ENCODE measurements at regions not wholly inside any gene's neighbourhood (a gene's known extent, or its start where the extent isn't known, plus 50 kb on each side); places are given as distances from the start of the nearest gene placed in this dataset.

DNA sequence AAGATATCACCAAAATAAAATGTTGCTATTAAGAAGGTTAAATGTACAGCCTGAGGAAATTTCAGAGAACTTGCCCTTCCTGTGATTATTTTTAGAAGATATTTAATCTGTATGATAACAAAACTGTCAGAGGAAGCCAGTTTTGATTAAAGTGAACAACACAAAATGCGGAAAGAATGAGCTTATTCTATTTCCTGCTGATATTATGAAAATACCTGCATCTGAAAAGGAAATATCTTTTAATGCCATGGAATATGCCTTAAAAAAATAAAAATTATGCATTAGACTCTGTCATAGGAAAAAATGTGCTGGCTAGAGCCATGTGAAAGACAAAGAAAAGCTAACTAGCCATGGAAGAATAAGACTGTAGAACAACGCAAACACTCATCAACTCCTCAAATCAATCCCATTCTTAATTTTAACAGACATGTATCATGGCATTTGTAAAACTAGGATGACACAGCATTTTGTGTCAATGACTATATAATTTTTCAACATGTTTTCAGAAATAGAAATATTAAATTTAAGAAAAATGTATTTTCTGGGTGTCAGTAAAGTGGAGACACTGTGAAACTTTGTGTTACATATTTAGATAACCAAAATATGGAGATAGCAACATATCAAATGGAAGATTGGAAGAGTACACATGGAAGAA lies 1768.2 kb downstream of the SUCLG1 start:
- no peak for DNase-seq (ENCODE audit: low read depth)

GRCh38 chr2:82675186-82675585 lies 1783.9 kb downstream of the SUCLG1 start:
- DNase-seq (ENCODE audit: low read depth) = peak; percentile 48

GRCh38 chr2:82674652-82675051 lies 1784.4 kb downstream of the SUCLG1 start:
- no peak for DNase-seq (ENCODE audit: low read depth)

GRCh38 chr2:82667491-82667890 lies 1791.6 kb downstream of the SUCLG1 start:
- no peak for DNase-seq (ENCODE audit: low read depth)

- no peak for DNase-seq (ENCODE audit: low read depth)
Measured at GRCh38 chr2:82665691-82666090, 1793.4 kb downstream of the SUCLG1 start.

- no peak for DNase-seq (ENCODE audit: low read depth)
Measured at GRCh38 chr2:82657106-82657505, 1802.0 kb downstream of the SUCLG1 start.

DNA sequence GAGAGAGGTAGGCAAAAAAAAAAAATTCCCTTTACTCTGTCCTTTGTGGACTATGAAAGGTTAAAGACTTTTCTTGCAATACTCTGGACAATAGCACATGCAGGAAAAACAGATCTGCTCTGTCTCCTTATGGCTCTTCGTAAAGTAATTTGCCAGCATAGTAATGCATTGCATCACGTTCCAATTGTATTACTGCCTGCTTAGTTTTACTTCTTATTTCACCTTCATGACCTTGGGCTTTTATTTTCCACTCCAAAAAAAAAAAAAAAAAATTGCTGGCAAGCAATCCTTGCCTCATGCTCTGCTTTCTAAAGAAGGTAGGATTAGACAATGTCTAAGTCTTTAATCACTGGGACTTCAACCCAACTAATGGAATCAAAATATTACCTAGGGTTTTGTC lies 1802.7 kb downstream of the SUCLG1 start:
- DNase-seq (ENCODE audit: low read depth) = peak; percentile 5

DNA sequence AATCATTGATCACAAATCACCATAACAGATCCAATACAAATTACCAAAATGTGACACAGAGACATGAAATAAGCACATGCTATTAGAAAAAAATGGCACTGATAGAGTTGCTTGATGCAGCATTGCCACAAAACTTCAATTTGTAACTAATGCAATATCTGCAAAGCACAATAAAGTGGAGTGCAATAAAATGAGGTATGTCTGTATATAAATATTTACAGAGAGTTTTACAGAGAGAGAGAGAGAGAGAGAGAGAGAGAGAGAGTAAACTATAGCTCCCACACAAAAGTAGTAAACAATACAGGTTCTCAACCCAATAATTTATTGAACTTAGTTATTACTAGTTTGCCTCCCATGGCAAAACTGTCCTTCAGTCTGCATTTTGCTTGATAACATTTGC lies 1807.0 kb downstream of the SUCLG1 start:
- DNase-seq (ENCODE audit: low read depth) = no peak

DNA sequence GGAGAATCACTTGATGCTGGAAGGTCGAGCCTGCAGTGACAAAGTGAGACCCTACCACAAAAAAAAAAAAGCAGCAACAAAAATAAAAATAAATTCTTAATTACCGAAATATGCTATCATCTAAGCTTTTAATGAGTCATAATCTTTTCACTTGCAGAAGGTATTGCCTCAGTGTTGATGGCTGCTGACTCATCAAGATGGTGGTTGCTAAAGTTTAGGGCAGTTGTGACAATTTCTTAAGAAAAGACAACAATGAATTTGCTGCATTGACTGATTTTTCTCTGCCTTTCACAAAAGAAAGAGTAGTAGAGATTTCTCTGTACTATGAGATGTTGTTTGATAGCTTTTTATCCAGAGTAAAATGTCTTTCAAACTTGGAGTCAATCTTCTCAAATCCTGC lies 1809.0 kb downstream of the SUCLG1 start:
- peak; percentile 50 for DNase-seq (ENCODE audit: low read depth)

DNA sequence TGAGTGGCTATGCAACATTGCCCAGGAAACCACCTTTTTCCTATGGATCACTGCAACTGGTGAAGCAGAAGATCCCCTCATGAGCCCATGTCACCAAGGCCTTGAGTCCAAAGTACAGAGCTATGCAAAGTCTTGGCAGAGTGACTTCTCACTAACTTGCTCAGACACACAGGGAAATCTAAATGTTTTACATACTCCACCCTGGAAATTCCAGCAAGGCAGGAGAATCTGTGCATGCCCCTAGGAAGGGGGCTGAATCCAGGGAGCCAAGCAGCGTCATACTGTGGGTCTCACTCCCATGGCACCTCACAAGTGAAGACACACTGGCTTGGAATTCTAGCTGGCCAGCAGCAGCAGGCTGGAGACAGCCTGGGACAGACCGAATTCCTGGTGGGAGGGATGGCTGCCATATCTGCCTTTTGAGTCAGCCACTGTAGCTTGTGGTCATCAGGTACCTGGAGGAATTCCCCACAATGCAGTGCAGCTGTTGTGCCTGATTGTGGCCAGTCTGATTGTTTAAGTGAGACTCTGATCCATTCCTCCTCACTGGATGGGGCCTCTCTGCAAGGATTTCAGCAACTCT lies 1817.4 kb downstream of the SUCLG1 start:
- DNase-seq (ENCODE audit: low read depth) = peak; percentile 6

DNA sequence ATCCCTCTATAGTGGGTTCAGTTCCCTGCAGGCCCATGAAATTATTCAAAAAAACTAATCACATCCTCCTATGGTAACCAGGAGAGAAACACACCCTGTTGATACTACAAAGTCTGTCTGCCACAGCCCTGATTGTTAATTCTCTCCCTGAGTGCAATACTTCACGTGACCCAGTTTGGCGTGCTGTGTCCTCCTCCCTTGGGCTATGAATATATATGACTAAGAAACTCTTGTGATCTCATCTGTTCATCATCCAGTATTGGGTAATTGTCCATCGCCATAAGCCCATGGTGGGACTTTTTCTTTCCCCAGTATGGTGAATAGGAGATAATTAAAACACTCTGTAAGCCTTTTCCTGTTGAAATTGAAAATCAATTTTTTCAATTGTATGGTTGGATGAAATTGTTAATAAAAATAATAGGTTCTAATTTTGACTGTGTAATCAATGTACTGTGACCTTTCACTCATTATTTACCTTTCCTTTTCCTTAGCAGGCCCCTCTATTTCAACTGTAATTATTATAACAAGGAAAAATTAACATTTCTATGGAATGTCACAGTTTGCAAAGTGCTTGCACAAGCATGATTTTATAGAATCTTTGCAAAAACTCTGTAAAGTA lies 1822.6 kb downstream of the SUCLG1 start:
- peak; percentile 73 for DNase-seq (ENCODE audit: low read depth)

- DNase-seq (ENCODE audit: low read depth) = no peak
Measured at GRCh38 chr2:82599021-82599420, 1860.1 kb downstream of the SUCLG1 start.

- no peak for DNase-seq (ENCODE audit: low read depth)
Measured at GRCh38 chr2:82596581-82596980, 1862.5 kb downstream of the SUCLG1 start.

GRCh38 chr2:82591718-82592117 lies 1867.4 kb downstream of the SUCLG1 start:
- no peak for DNase-seq (ENCODE audit: low read depth)

- DNase-seq (ENCODE audit: low read depth) = no peak
Measured at GRCh38 chr2:82576656-82577055, 1882.4 kb downstream of the SUCLG1 start.

GRCh38 chr2:82539280-82539621 lies 1919.8 kb downstream of the SUCLG1 start:
- DNase-seq (ENCODE audit: low read depth) = no peak

DNA sequence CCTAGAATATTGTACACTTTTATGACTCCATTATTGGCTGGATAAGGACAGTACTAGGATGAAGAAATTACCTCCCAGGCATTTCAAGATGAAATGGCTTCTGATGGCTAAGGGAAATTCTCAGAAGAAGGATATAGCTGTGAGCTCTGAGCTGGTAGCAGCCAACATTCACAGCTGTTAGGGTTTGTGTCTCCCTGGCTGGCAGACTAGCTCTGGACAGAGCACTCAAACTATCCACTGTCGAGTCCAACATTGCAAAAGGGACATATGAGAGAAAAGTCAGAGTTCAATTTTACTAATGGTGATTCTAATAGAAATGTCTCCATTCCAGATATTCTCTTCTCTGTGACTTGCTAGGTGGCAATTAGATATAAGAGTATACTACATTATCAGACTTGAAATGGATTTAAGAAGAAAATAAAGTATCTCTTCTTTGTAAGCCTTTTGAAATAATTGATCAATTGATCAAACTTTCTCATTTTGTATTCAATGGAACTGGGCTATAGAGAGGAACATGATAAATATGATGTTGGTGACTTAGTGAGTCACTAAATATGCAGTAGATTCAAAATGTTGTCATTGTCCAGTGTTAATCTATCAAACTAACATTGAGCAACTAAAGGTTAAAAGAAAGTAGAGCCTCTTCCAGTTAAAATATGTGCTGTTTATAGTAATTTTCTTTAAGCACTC lies 1920.3 kb downstream of the SUCLG1 start:
- DNase-seq (ENCODE audit: low read depth) = no peak

DNA sequence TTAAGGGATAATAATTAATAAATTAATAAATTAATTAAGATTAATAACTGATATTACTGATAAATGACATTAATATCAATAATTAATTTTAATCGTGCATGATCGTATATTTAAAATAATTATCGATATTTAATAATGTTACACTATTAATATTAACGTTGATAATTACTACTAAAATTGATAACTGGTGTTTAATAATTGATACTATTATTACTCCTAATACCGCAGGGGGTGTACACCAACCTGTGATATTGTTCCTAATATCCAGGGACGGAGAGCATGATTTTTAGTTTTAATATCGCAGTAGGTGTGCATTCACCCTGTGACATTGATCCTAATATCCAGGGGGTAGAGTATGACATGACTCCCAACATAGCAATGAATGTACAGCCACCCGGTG lies 1930.8 kb downstream of the SUCLG1 start:
- DNase-seq (ENCODE audit: low read depth) = no peak

DNA sequence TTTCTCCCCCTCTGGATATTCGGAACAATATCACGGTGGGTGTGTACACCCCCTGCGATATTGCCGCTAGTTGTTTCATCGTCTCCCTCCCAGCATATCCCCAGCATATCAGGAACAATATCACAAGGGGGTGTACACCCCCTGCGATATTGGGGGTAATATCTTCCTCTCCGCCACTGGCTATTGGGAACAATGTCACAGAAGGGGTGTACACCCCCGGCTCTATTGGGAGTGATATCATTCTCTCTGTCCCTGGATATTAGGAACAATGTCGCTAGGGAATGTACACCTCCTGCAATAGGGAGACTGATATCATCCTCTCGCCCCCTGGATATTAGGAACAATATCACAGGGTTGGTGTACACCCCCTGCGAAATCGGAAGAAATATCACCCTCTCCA lies 1932.0 kb downstream of the SUCLG1 start:
- DNase-seq (ENCODE audit: low read depth) = no peak

- no peak for DNase-seq (ENCODE audit: low read depth)
Measured at GRCh38 chr2:82526277-82526676, 1932.8 kb downstream of the SUCLG1 start.

DNA sequence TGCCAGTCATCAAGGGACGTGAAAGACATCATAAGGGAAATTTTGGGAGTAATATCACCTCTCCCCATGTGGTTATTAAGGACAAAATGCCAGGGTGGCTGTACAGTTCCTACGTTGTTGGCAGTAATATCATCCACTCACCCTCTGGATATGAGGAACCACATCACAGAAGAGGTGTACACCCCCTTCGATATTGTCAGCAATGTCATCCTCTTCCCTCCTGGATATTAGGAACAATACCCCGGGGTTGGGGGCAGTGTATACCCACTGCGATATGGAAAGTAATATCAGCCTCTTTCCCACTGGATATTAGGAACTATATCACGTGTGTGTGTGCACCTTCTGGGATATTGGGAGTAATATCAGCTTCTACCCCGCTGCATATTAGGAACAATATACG lies 1933.3 kb downstream of the SUCLG1 start:
- no peak for DNase-seq (ENCODE audit: low read depth)

DNA sequence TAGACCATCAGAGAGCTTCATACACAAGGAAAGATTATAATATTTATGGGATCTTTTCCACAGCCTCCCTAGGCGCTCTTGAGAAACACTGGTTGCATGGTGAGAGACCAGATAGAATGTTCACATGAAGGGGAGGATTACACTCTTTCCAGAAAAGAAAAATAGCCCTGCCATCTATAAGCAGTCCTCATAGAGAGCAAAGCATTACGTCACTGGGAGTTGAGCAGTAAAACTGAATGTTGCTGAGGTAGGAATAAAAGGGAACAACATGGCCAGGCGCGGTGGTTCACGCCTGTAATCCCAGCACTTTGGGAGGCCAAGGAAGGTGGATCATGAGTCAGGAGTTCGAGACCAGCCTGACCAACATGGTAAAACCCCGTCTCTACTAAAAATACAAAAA lies 1934.3 kb downstream of the SUCLG1 start:
- no peak for DNase-seq (ENCODE audit: low read depth)

DNA sequence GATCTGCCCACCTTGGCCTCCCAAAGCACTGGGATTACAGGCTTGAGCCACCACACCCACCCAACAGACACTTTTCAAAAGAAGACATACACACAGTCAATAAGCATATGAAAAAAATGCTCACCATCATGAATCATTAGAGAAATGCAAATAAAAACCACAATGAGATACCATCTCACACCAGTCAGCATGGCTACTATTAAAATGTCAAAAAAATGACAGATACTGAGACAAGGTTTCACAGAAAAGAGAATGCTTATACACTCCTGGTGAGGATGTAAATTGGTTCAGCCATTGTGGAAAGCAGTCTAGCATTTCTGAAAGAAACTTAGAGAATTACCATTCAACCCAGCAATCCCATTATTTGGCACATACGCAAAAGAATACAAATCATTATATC lies 1947.2 kb downstream of the SUCLG1 start:
- DNase-seq (ENCODE audit: low read depth) = no peak

Data from amniotic epithelial cell (primary cell).